NCI-H226 (cell line): ENCODE measurements at regions not wholly inside any gene's neighbourhood (a gene's known extent, or its start where the extent isn't known, plus 50 kb on each side); places are given as distances from the start of the nearest gene placed in this dataset.
A peak's percentile ranks its signal among the peaks of the same experiment; 100 is the strongest.
"Not testable (repeated sequence)": the region's sequence is repeated elsewhere in the genome, so short reads cannot be mapped to it uniquely, and the experiment has no call there.

Experiments used
- DNase-seq: peaks from one replicate; pipeline ENCODE4 v3.0.0-alpha.2; 2015

DNA sequence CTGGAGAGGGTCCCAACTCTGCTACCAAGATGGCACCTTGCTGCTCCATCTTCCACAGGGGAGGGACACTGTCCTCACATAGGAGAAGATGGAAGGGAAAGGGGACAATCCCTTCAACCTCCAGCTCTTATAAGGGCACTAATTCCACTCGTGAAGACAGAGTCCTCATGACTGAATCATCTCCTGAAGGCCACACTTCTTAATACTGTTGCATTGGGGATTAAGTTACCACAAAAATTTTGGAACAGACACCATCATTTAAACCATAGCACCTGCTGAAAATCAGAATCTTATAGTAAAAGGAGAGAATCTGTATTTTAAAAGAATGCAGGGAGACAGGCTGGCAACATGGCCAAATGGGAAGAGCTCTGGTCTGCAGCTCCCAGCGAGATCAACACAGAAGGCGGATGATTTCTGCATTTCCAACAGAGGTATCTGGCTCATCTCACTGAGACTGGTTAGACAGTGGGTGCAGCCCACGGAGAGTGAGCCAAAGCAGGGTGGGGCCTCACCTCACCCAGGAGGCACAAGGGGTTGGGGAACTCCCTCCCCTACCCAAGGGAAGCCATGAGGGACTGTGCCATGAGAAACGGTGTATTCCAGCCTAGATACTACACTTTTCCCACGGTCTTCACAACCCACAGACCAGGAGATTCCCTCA, 69.4 kb upstream of the LIPC start:
- no peak for DNase-seq

DNA sequence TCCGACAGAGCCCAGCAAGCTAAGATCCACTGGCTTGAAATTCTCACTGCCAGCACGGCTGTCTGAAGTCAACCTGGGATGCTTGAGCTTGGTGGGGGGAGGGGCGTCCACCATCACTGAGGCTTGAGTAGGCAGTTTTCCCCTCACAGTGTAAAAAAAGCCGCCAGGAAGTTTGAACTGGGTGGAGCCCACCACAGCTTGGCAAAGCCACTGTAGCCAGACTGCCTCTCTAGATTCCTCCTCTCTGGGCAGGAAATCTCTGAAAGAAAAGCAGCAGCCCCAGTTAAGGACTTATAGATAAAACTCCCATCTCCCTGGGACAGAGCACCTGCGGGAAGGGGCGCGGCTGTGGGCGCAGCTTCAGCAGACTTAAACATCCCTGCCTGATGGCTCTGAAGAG, 68.7 kb upstream of the LIPC start:
- DNase-seq, result not testable (repeated sequence)

- DNase-seq, result not testable (repeated sequence)
Observed at GRCh38 chr15:58363673-58364072, 68.1 kb upstream of the LIPC start.

DNA sequence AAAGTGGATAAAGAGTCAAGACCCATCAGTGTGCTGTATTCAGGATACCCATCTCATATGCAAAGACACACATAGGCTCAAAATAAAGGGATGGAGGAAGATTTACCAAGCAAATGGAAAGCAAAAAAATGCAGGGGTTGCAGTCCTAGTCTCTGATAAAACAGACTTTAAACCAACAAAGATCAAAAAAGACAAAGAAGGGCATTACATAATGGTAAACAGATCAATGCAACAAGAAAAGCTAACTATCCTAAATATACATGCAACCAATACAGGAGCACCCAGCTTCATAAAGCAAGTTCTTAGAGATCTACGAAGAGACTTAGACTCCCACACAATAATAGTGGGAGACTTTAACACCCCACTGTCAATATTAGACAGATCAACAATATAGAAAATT, 66.7 kb upstream of the LIPC start:
- not testable (repeated sequence) for DNase-seq

DNA sequence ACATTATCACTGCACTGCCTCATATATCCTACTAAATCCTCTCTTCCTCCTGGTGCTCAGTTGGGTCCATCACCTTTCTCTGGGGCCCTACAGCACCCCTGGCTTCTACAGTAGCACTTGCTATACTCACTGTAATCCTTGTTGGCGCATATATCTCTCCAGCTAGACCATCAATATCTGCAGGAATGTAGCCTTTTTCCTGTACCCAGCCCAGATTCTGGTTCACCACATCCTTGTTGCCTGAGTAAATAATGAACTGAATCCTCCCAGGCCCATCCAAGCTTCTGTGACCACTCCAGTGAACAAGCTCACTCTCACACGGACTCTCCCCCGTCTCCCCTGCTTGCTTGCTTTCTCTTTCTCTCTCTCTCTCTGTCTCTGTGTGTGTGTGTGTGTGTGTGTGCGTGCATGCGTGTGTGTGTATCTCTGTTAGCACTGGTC, 62.5 kb upstream of the LIPC start:
- DNase-seq, result peak; percentile 80

DNA sequence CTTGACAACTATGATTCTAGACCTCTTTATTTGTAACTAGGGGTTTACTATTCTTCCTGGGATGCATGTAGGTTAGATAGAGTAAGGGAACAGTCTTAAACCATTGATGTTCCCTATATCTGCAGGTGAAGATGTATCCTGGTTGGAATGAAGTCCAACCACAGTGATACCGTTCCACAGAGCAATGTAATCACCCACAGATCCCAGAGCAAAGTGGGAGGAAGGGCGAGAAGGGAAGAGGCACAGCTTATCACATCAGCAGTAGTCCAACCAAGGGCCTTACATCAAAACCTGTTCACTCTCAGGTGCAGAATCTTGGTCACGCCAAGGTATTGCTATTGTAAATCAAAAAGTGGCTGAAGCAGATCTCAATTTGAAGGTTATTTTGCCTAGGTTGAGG, 61.8 kb upstream of the LIPC start:
- DNase-seq, result no peak

DNA sequence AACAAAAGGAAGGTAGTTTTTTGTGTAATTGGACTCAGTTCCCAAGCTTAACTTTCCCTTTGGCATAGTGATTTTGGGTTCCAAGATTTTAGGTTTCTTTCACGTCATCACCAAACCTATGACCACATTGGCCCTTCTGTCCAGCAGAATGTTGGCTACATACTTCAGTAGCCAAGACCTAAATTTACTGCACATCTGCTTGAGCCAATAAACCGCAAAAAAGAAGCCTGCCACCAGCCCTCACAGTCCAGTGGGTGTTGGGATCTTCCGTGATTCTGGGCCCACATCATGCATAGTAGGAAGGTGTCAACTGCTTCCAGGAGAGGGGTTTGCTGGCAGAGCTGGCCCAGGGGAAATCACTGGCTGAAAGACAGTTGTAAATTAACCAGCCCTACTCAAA, 57.6 kb upstream of the LIPC start:
- DNase-seq, result no peak

GRCh38 chr15:58377193-58377592, 54.6 kb upstream of the LIPC start:
- DNase-seq, result no peak

DNA sequence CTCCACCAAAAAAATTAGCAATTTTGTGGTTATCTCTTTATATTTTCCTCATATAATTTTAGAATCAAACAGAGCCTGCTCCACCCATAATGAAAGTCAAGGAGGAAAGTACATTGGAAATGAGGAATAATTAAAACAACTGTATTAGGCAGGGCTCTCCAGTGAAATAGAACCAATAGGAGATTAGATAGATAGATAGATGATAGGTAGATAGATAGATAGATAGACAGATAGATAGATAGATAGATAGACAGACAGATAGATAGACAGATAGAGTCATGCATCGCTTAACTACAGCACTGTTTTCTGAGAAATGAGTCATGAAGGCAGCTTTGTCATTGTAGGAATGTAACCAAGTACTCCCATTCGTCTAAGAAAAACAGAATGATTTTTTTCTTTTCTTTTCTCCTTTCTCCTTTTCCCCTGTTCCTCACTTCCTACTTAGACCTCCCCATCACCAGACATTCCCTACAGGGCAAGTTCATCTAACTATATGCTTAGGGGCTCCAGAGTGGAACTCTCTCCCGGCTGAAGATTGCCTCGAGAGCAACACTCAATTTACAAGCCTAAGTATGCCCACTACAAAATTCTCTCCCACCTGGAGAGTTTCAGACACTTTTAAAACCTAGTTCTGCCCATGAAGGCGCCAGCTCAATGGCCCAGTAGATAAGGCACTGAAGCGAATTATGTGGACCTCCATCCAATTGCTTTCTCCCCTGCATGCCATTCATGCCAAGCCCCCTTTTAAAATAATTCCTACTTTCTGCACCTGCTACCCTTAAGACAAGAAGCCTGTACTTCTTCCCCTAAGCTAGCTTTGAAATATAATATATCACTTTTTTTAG, 53.3 kb upstream of the LIPC start:
- DNase-seq, result peak; percentile 33

DNA sequence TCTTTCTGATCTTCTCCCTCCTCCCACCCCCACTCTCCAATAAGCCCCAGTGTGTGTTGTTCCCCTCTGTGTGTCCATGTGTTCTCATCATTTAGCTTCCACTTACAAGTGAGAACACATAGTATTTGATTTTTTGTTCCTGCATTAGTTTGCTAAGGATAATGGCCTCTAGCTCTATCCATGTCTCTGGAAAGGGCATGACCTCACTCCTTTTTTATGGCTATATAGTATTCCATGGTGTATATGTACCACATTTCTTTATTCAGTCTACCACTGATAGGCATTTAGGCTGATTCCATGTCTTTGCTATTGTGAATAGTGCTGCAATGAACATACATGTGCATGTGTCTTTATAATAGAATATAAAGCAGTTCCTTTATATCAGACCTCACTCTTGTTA, 52.3 kb upstream of the LIPC start:
- not testable (repeated sequence) for DNase-seq

DNA sequence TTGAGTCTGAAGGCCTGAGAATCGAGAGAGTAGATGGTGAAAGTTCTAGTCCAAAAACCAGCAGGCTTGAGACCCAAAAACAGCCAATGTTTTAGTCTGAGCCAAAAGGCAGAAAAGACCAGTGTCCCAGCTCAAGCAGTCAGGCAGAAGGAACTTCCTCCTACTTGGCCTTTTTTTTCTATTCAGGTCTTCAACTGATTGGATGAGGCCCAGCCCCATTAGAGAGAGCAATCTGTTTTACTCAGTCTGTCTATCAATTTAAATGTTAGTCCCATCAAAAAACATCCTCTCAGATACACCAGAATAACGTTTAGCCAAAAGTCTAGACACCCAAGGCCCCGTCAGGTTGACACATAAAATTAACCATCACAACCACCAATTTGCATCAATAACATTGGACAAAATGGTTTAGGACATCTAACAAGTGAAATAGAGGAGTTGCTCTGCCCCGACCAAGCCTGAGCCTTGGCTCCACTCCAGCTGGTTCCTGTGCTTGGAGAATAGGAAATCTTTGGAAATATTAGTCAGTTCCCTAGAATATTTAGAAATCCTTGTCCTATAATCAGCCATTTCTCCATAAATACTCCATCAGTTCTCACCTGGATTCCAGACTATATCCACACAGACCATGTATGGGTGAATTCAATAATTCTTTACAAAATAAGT, 51.4 kb upstream of the LIPC start:
- no peak for DNase-seq

GRCh38 chr15:58381697-58382096, 50.1 kb upstream of the LIPC start:
- DNase-seq, result no peak
